Activated CD8-positive, alpha-beta memory T cell treated with anti-CD3 and anti-CD28 coated beads, Interleukin-2, amount 10 ng/mL, durations not matched to agents 7 days and 5 days (primary cell): ENCODE measurements at regions not wholly inside any gene's neighbourhood (a gene's known extent, or its start where the extent isn't known, plus 50 kb on each side); places are given as distances from the start of the nearest gene placed in this dataset.

Source experiments
- ATAC-seq: fragments of 150-1000 bp; cut with Tn5 transposase; one replicate; pipeline ENCODE4 v1.10.0; 2021; ENCODE audit warnings: moderate library complexity
- CTCF ChIA-PET: fragments of 350-600 bp; sonication (Branson Sonifier 250); formaldehyde crosslinking; loops from one replicate; lab custom pipeline; 2021; ENCODE audit warnings: antibody characterized with exemption; lab: Charles Lee
- DNase-seq: peaks from one replicate; pipeline ENCODE4 v3.0.0-alpha.2; 2020
- H3K27ac Mint-ChIP-seq: one replicate; pipeline ENCODE4 v1.8.0; 2021; ENCODE audit warnings: mild to moderate bottlenecking, mixed read lengths
- H3K27me3 Mint-ChIP-seq: one replicate; pipeline ENCODE4 v1.8.0; 2021; ENCODE audit warnings: mixed read lengths
- H3K36me3 Mint-ChIP-seq: one replicate; pipeline ENCODE4 v1.8.0; 2021; ENCODE audit warnings: mild to moderate bottlenecking, mixed read lengths
- H3K4me1 Mint-ChIP-seq: one replicate; pipeline ENCODE4 v1.8.0; 2021; ENCODE audit warnings: mixed read lengths
- H3K4me3 Mint-ChIP-seq: one replicate; pipeline ENCODE4 v1.8.0; 2021; ENCODE audit warnings: mild to moderate bottlenecking, moderate library complexity, mixed read lengths
- H3K9me3 Mint-ChIP-seq: one replicate; pipeline ENCODE4 v1.8.0; 2022; ENCODE audit warnings: low read depth, mixed read lengths

- DNase-seq (no peak), ATAC-seq (no peak)
- Mint-ChIP-seq H3K9me3 (no peaks in the 10 kb centered on the region), H3K27me3 (no peaks in the 10 kb centered on the region), H3K4me1 (no peaks in the 10 kb centered on the region), H3K4me3 (no peak overlapping the region), H3K27ac (no peak overlapping the region), H3K36me3 (no peaks in the 10 kb centered on the region)
- CTCF ChIA-PET: interaction anchor here (1.4 kb wide), 1 partner anchor 45 kb away, joined by 4 read pairs; no protein-coding TSS in a partner anchor
These were observed 307.7 kb downstream of the TNS1 start for GRCh38 chr2:217695033-217695520.

- Mint-ChIP-seq H3K4me1 (no peaks in the 10 kb centered on the region), H3K9me3 (no peaks in the 10 kb centered on the region), H3K36me3 (no peaks in the 10 kb centered on the region), H3K4me3 (no peak overlapping the region), H3K27me3 (no peaks in the 10 kb centered on the region), H3K27ac (no peak overlapping the region)
- CTCF ChIA-PET: interaction anchor here (0.6 to 1.8 kb wide), 2 partner anchors 19 to 1938 kb away, joined by 3 to 4 read pairs; no protein-coding TSS in a partner anchor
- no peak for ATAC-seq
- no peak for DNase-seq
These were observed 308.5 kb downstream of the TNS1 start for GRCh38 chr2:217694291-217694690.

DNA sequence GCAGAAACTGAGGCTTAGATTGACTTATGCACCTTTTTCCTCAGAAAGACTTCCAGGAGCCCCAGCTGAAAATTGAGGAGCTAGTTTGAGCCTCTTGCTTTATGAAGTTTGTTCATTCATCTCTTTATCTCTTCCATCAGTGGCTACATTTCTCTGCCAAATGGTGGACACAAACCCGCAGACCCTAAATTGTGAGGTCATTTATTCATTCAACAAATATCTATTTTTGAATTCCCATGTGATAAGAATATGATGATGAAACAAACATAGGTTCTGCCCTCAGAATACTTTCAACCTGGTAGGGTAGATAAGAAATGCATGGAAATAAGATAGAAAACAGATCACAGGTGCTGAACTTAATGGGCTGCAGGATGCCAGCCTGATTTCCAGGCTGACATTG, 309.4 kb downstream of the TNS1 start:
- CTCF ChIA-PET: interaction anchor here (1.8 kb wide), 1 partner anchor 20 kb away, joined by 4 read pairs; no protein-coding TSS in a partner anchor
- Mint-ChIP-seq H3K27ac (no peak overlapping the region), H3K4me1 (no peaks in the 10 kb centered on the region), H3K27me3 (no peaks in the 10 kb centered on the region), H3K9me3 (no peaks in the 10 kb centered on the region), H3K4me3 (no peak overlapping the region), H3K36me3 (no peaks in the 10 kb centered on the region)
- ATAC-seq (no peak), DNase-seq (no peak)

GRCh38 chr2:217691920-217692666, 310.7 kb downstream of the TNS1 start:
- H3K27ac Mint-ChIP-seq: no peak overlapping the region
- no peaks in the 10 kb centered on the region for H3K36me3 Mint-ChIP-seq
- H3K27me3 Mint-ChIP-seq: no peaks in the 10 kb centered on the region
- H3K4me1 Mint-ChIP-seq: no peaks in the 10 kb centered on the region
- H3K4me3 Mint-ChIP-seq: no peak overlapping the region
- ATAC-seq (no peak), DNase-seq (no peak)
- CTCF ChIA-PET: no interaction called here
- no peaks in the 10 kb centered on the region for H3K9me3 Mint-ChIP-seq

DNA sequence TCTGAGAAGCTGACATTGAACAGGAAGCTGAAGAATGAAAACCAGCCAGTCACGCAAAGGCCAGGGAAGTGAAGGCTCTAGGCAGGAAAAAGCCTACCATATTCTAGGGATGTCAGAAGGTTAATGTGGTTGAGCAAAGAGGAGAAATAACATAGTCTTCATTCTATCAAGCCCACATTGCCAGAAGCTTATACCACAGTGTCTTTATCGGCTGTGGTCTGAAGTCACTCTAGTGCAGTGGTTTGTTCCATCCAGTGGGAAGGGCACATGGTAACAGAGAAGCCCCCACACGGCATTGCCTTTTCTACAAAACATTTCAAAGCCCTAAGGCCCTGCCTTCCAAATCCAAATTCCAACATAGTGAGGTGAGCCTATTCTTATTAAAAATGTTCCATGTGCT, 311.3 kb downstream of the TNS1 start:
- CTCF ChIA-PET: interaction anchor here (1.2 kb wide), 1 partner anchor 8 kb away, joined by 3 read pairs; no protein-coding TSS in a partner anchor
- no peaks in the 10 kb centered on the region for H3K4me1 Mint-ChIP-seq
- H3K9me3 Mint-ChIP-seq: no peaks in the 10 kb centered on the region
- H3K4me3 Mint-ChIP-seq: no peak overlapping the region
- DNase-seq (no peak), ATAC-seq (no peak)
- H3K27ac Mint-ChIP-seq: no peak overlapping the region
- no peaks in the 10 kb centered on the region for H3K36me3 Mint-ChIP-seq
- no peaks in the 10 kb centered on the region for H3K27me3 Mint-ChIP-seq

- CTCF ChIA-PET: no interaction called here
- Mint-ChIP-seq H3K27me3 (no peaks in the 10 kb centered on the region), H3K36me3 (no peaks in the 10 kb centered on the region), H3K27ac (no peak overlapping the region), H3K4me3 (no peak overlapping the region), H3K4me1 (no peaks in the 10 kb centered on the region), H3K9me3 (no peaks in the 10 kb centered on the region)
- ATAC-seq (no peak), DNase-seq (no peak)
These were observed 313.7 kb downstream of the TNS1 start for GRCh38 chr2:217689053-217689452.

DNA sequence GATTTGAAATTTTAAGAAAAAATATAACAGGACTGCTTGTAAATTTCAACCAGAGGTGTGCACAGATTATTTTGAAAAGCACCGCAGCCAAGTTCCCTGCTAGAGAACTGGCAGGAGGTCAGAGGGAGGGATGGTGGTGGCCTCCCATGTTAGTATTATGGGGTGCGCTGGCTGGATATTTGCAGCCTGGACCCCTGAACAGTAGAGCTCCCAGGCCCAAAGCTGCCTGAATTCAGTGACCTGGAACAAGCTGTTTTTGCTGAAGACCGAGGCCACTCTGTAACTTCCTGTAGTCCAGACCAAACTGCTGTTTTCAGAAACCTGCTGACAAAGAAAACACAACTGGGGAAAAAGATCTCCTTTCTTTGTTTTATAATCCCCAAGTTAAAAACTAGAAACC, 314.3 kb downstream of the TNS1 start:
- no peak for ATAC-seq
- CTCF ChIA-PET: no interaction called here
- no peaks in the 10 kb centered on the region for H3K36me3 Mint-ChIP-seq

GRCh38 chr2:217687771-217688170, 315.0 kb downstream of the TNS1 start:
- CTCF ChIA-PET: no interaction called here
- no peak for ATAC-seq

More for the DNA sequence above, 314.3 kb downstream of the TNS1 start:
- H3K4me1 Mint-ChIP-seq: no peaks in the 10 kb centered on the region
- H3K9me3 Mint-ChIP-seq: no peaks in the 10 kb centered on the region
- H3K27ac Mint-ChIP-seq: no peak overlapping the region
- no peak for DNase-seq
- no peak overlapping the region for H3K4me3 Mint-ChIP-seq
- H3K27me3 Mint-ChIP-seq: no peaks in the 10 kb centered on the region

DNA sequence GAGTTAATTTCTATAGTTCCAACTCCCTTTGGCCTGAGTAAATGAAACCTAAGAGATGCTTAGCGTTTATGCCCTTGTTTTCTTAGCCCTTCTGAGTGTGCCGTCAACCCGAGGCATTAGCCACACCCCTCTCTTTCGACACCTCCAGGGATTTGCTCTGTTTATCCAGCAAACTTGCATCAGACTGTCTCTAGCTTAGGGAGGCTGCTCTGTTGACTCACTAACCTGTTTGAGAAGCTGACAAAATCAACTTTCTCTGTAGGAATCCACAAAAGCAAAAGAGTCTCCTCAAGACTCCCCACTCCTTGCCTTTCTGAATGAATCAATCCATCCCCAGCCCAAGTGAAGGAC, 317.6 kb downstream of the TNS1 start:
- Mint-ChIP-seq H3K36me3 (no peaks in the 10 kb centered on the region), H3K4me3 (no peak overlapping the region), H3K27ac (no peak overlapping the region), H3K9me3 (no peaks in the 10 kb centered on the region), H3K4me1 (no peaks in the 10 kb centered on the region), H3K27me3 (no peaks in the 10 kb centered on the region)
- DNase-seq: no peak
- CTCF ChIA-PET: no interaction called here
- no peak for ATAC-seq

More at GRCh38 chr2:217687771-217688170, 315.0 kb downstream of the TNS1 start:
- Mint-ChIP-seq H3K27ac (no peak overlapping the region), H3K4me1 (no peaks in the 10 kb centered on the region), H3K9me3 (no peaks in the 10 kb centered on the region), H3K27me3 (no peaks in the 10 kb centered on the region), H3K36me3 (no peaks in the 10 kb centered on the region), H3K4me3 (no peak overlapping the region)
- no peak for DNase-seq

- Mint-ChIP-seq H3K4me1 (no peaks in the 10 kb centered on the region), H3K4me3 (no peak overlapping the region), H3K36me3 (no peaks in the 10 kb centered on the region), H3K9me3 (no peaks in the 10 kb centered on the region), H3K27me3 (no peaks in the 10 kb centered on the region), H3K27ac (no peak overlapping the region)
- ATAC-seq (no peak), DNase-seq (no peak)
- CTCF ChIA-PET: no interaction called here
These were observed 318.2 kb downstream of the TNS1 start for GRCh38 chr2:217684431-217685254.

- no peak for DNase-seq
- no peaks in the 10 kb centered on the region for H3K27me3 Mint-ChIP-seq
- CTCF ChIA-PET: no interaction called here
- H3K4me1 Mint-ChIP-seq: no peaks in the 10 kb centered on the region
- no peak for ATAC-seq
- no peaks in the 10 kb centered on the region for H3K36me3 Mint-ChIP-seq
- no peak overlapping the region for H3K27ac Mint-ChIP-seq
- H3K4me3 Mint-ChIP-seq: no peak overlapping the region
- H3K9me3 Mint-ChIP-seq: no peaks in the 10 kb centered on the region
These were observed 319.5 kb downstream of the TNS1 start for GRCh38 chr2:217683106-217683870.

GRCh38 chr2:217681791-217682190, 321.0 kb downstream of the TNS1 start:
- H3K36me3 Mint-ChIP-seq: no peaks in the 10 kb centered on the region
- no peaks in the 10 kb centered on the region for H3K4me1 Mint-ChIP-seq
- no peaks in the 10 kb centered on the region for H3K27me3 Mint-ChIP-seq
- DNase-seq: no peak
- no peak for ATAC-seq
- no peak overlapping the region for H3K27ac Mint-ChIP-seq
- no peak overlapping the region for H3K4me3 Mint-ChIP-seq
- H3K9me3 Mint-ChIP-seq: no peaks in the 10 kb centered on the region
- CTCF ChIA-PET: no interaction called here

- Mint-ChIP-seq H3K4me1 (no peaks in the 10 kb centered on the region), H3K27me3 (no peaks in the 10 kb centered on the region), H3K36me3 (no peaks in the 10 kb centered on the region), H3K4me3 (no peak overlapping the region), H3K27ac (no peak overlapping the region), H3K9me3 (no peaks in the 10 kb centered on the region)
- ATAC-seq (no peak), DNase-seq (no peak)
- CTCF ChIA-PET: no interaction called here
These were observed 322.4 kb downstream of the TNS1 start for GRCh38 chr2:217680381-217680780.
